ENCODE measurements at regions not wholly inside any gene's neighbourhood (a gene's known extent, or its start where the extent isn't known, plus 50 kb on each side); places are given as distances from the start of the nearest gene placed in this dataset.

DNA sequence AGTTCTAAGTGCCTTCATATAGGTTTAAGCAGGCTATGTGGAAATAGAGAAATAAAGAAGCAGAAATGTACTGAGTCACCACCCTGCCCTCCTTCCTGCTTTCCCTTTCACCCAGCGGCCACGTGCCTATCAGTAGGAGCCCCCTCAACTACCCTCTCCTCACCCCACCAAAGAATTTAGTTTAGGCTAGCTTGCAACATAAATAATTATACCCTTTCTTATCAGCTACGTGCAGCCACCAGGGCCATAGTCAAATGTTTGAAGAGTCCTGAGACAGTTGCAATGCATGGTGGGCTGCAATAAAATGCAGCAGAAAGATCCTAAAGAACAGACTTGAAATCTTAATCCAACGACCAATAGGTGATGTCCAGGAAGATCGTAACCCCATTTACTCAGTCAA, 101.2 kb downstream of the RTP5 start:
- Histone ChIP-seq H3K4me2 (ENCODE audit: low read length) (no peak overlapping the region), H4K20me1 (ENCODE audit: insufficient read depth) (no peaks in the 10 kb centered on the region), H3K9me2 (ENCODE audit: insufficient read depth) (no peaks in the 10 kb centered on the region), H3K27me3 (ENCODE audit: insufficient read depth, low read length) (no peaks in the 10 kb centered on the region), H3K36me3 (ENCODE audit: control insufficient read depth in 1 of 2, insufficient read depth in 2 of 2, low read length in 2 of 2) (no peaks in the 10 kb centered on the region), H3K4me1 (ENCODE audit: control insufficient read depth in 1 of 2, insufficient read depth in 2 of 2, low read length in 2 of 2) (peaks cover 6 to 8% of the 10 kb centered on the region in 2 experiments; a peak in 3 of 4 replicates), H3K9ac (ENCODE audit: low read length) (no peak overlapping the region), H3K9me3 (ENCODE audit: control insufficient read depth in 1 of 2, insufficient read depth in 1 of 2, low read depth in 1 of 2, low read length in 2 of 2) (no peaks in the 10 kb centered on the region), H3K27ac (ENCODE audit: low read depth, low read length) (no peak overlapping the region), H2AFZ (ENCODE audit: low read depth, low read length, poor library complexity, severe bottlenecking) (no peak overlapping the region), H3K4me3 (replicated peaks in 1 of 2; ENCODE audit: low read depth in 1 of 2, low read length in 2 of 2) (no peak overlapping the region), H3K79me2 (ENCODE audit: insufficient read depth, low read length) (no peaks in the 10 kb centered on the region)
- ChIA-PET CTCF (no interaction called here), POLR2A (no interaction called here), RAD21 (ENCODE audit: low non-redundant PET in 1 of 2, low total read pairs in 2 of 2, uncharacterized antibody in 2 of 2, unreplicated experiment in 2 of 2) (no interaction called here)
- intact Hi-C loops (cut with micrococcal nuclease) = no loop called here
- TF ChIP-seq, protein P1, sequence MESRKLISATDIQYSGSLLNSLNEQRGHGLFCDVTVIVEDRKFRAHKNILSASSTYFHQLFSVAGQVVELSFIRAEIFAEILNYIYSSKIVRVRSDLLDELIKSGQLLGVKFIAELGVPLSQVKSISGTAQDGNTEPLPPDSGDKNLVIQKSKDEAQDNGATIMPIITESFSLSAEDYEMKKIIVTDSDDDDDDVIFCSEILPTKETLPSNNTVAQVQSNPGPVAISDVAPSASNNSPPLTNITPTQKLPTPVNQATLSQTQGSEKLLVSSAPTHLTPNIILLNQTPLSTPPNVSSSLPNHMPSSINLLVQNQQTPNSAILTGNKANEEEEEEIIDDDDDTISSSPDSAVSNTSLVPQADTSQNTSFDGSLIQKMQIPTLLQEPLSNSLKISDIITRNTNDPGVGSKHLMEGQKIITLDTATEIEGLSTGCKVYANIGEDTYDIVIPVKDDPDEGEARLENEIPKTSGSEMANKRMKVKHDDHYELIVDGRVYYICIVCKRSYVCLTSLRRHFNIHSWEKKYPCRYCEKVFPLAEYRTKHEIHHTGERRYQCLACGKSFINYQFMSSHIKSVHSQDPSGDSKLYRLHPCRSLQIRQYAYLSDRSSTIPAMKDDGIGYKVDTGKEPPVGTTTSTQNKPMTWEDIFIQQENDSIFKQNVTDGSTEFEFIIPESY (IDR thresholded peaks at IDR 0.05; ENCODE audit: extremely low read depth, insufficient replicate concordance, low read length) = no peak
- TF ChIP-seq ZNF274 (IDR thresholded peaks at IDR 0.05; ENCODE audit: low read depth, low read length) (no peak), EGR1 (IDR thresholded peaks at IDR 0.05; ENCODE audit: low read depth) (no peak), JUND (IDR thresholded peaks at IDR 0.05) (no peak), MAX (IDR thresholded peaks at IDR 0.05) (no peak), EZH2 (IDR thresholded peaks at IDR 0.05) (no peak)
- TF ChIP-seq, protein P2, sequence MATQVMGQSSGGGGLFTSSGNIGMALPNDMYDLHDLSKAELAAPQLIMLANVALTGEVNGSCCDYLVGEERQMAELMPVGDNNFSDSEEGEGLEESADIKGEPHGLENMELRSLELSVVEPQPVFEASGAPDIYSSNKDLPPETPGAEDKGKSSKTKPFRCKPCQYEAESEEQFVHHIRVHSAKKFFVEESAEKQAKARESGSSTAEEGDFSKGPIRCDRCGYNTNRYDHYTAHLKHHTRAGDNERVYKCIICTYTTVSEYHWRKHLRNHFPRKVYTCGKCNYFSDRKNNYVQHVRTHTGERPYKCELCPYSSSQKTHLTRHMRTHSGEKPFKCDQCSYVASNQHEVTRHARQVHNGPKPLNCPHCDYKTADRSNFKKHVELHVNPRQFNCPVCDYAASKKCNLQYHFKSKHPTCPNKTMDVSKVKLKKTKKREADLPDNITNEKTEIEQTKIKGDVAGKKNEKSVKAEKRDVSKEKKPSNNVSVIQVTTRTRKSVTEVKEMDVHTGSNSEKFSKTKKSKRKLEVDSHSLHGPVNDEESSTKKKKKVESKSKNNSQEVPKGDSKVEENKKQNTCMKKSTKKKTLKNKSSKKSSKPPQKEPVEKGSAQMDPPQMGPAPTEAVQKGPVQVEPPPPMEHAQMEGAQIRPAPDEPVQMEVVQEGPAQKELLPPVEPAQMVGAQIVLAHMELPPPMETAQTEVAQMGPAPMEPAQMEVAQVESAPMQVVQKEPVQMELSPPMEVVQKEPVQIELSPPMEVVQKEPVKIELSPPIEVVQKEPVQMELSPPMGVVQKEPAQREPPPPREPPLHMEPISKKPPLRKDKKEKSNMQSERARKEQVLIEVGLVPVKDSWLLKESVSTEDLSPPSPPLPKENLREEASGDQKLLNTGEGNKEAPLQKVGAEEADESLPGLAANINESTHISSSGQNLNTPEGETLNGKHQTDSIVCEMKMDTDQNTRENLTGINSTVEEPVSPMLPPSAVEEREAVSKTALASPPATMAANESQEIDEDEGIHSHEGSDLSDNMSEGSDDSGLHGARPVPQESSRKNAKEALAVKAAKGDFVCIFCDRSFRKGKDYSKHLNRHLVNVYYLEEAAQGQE (IDR thresholded peaks at IDR 0.05; ENCODE audit: low read depth) = no peak
- BruUV-seq (replicated peaks) = no TSS peak
- DNase-seq (ENCODE audit: low read depth, low spot score) (no peak), ATAC-seq (no peak)
